ENCODE measurements at regions not wholly inside any gene's neighbourhood (a gene's known extent, or its start where the extent isn't known, plus 50 kb on each side); places are given as distances from the start of the nearest gene placed in this dataset.

GRCh38 chr2:180191432-180192124 lies 184.5 kb upstream of the CWC22 start:
- no peaks in the 10 kb centered on the region for H3K9me3 ChIP-seq (ENCODE audit: control insufficient read depth, low read length)
- peak overlapping the region; percentile 45 for H3K27ac ChIP-seq
- H3K4me2 ChIP-seq (ENCODE audit: low read length): no peak overlapping the region
- H3K9ac ChIP-seq: no peak overlapping the region
- peaks cover 4% of the 10 kb centered on the region for H3K4me1 ChIP-seq
- H2AFZ ChIP-seq: peak overlapping the region; percentile 59
- TF ChIP-seq CTCF (IDR thresholded peaks at IDR 0.05): no peak
- no peaks in the 10 kb centered on the region for H3K36me3 ChIP-seq (ENCODE audit: control insufficient read depth, insufficient read depth, low read length)
- H3K27me3 ChIP-seq (ENCODE audit: control insufficient read depth, insufficient read depth, low read length): no peaks in the 10 kb centered on the region
- H3K79me2 ChIP-seq: no peaks in the 10 kb centered on the region
- no peak overlapping the region for H3K4me3 ChIP-seq (ENCODE audit: low read depth, low read length)

DNA sequence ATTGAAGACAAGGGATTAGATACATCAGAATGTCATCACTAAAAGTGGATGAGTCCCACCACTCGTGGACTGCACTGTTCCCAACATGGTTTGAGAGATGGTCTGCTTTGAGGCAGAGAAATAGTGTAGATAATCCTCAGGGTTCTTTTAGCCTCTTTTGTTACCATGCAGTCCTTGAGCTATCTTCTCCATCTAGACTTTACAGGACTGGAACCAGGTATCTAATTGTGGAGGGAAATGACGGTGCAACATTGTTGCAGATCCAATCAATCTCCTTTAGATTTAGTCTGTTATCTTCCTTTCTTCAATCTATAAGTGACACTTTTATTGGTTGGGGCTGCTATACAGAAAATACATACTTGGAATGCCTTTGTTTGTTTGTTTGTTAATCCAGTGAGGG lies 183.8 kb upstream of the CWC22 start:
- Histone ChIP-seq H3K27me3 (ENCODE audit: control insufficient read depth, insufficient read depth, low read length) (no peaks in the 10 kb centered on the region), H3K4me2 (ENCODE audit: low read length) (no peak overlapping the region), H3K27ac (no peak overlapping the region), H3K9ac (no peak overlapping the region), H3K4me1 (no peaks in the 10 kb centered on the region), H3K36me3 (ENCODE audit: control insufficient read depth, insufficient read depth, low read length) (no peaks in the 10 kb centered on the region), H3K9me3 (ENCODE audit: control insufficient read depth, low read length) (no peaks in the 10 kb centered on the region), H2AFZ (peak overlapping the region; percentile 17), H3K4me3 (ENCODE audit: low read depth, low read length) (no peak overlapping the region), H3K79me2 (no peaks in the 10 kb centered on the region)
- TF ChIP-seq CTCF (IDR thresholded peaks at IDR 0.05): no peak

GRCh38 chr2:180187611-180188010 lies 180.5 kb upstream of the CWC22 start:
- no peaks in the 10 kb centered on the region for H3K4me1 ChIP-seq
- no peak overlapping the region for H3K9ac ChIP-seq
- no peak for TF ChIP-seq CTCF (IDR thresholded peaks at IDR 0.05)

DNA sequence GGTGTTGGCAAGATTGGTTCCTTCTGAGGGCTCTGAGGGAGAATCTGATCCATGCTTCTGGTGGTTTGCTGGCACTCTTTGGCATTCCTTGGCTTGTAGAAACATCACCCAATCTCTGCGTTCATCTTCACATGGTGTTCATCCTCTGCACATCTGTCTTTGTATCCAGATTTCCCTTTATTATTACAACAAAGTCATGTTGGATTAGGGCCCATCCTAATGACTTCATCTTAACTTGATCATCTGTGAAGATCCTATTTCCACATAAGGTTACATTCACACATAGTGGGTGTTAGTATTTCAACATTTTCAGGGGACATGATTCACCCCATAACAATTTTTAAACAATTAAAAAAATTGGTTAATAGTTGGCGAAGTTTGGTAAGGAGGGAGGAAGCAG lies 177.4 kb upstream of the CWC22 start:
- peak overlapping the region; percentile 13 for H2AFZ ChIP-seq
- no peak overlapping the region for H3K4me2 ChIP-seq (ENCODE audit: low read length)
- H3K9me3 ChIP-seq (ENCODE audit: control insufficient read depth, low read length): no peaks in the 10 kb centered on the region
- H3K79me2 ChIP-seq: no peaks in the 10 kb centered on the region
- no peaks in the 10 kb centered on the region for H3K36me3 ChIP-seq (ENCODE audit: control insufficient read depth, insufficient read depth, low read length)
- H3K4me1 ChIP-seq: no peaks in the 10 kb centered on the region
- H3K9ac ChIP-seq: no peak overlapping the region
- no peak for TF ChIP-seq CTCF (IDR thresholded peaks at IDR 0.05)
- no peak overlapping the region for H3K4me3 ChIP-seq (ENCODE audit: low read depth, low read length)
- H3K27me3 ChIP-seq (ENCODE audit: control insufficient read depth, insufficient read depth, low read length): no peaks in the 10 kb centered on the region
- no peak overlapping the region for H3K27ac ChIP-seq

More at GRCh38 chr2:180187611-180188010, 180.5 kb upstream of the CWC22 start:
- H3K36me3 ChIP-seq (ENCODE audit: control insufficient read depth, insufficient read depth, low read length): no peaks in the 10 kb centered on the region
- no peaks in the 10 kb centered on the region for H3K9me3 ChIP-seq (ENCODE audit: control insufficient read depth, low read length)
- H3K27me3 ChIP-seq (ENCODE audit: control insufficient read depth, insufficient read depth, low read length): no peaks in the 10 kb centered on the region
- H3K27ac ChIP-seq: no peak overlapping the region
- peak overlapping the region; percentile 4 for H2AFZ ChIP-seq
- no peak overlapping the region for H3K4me2 ChIP-seq (ENCODE audit: low read length)
- H3K4me3 ChIP-seq (ENCODE audit: low read depth, low read length): no peak overlapping the region
- no peaks in the 10 kb centered on the region for H3K79me2 ChIP-seq

DNA sequence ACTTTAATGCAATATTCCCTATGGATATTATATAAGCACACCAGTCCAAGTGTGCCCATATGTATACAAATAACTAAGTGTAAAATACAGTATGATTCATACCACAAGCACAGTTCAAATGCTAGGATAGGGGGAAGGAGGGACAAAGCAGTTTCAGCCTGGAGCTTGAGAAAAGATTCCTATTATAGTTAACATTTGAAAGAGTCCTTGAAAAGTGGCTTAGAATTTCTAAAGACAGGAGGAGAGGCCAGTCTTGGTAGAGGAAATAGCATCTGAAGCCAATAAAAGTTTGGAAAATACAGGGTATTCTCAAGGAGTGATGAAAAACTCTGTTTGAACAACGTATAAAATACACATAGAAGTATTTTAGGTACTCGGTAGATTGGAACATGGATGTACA lies 173.4 kb upstream of the CWC22 start:
- TF ChIP-seq CTCF (IDR thresholded peaks at IDR 0.05): no peak
- Histone ChIP-seq H2AFZ (no peak overlapping the region), H3K79me2 (no peaks in the 10 kb centered on the region), H3K36me3 (ENCODE audit: control insufficient read depth, insufficient read depth, low read length) (no peaks in the 10 kb centered on the region), H3K9me3 (ENCODE audit: control insufficient read depth, low read length) (no peaks in the 10 kb centered on the region), H3K27me3 (ENCODE audit: control insufficient read depth, insufficient read depth, low read length) (no peaks in the 10 kb centered on the region), H3K4me1 (peaks cover 4% of the 10 kb centered on the region), H3K4me2 (ENCODE audit: low read length) (no peak overlapping the region), H3K27ac (no peak overlapping the region), H3K4me3 (ENCODE audit: low read depth, low read length) (no peak overlapping the region), H3K9ac (no peak overlapping the region)

Data from parathyroid adenoma (tissue), 2 donors.